GM12878 (cell line): ENCODE measurements at regions not wholly inside any gene's neighbourhood (a gene's known extent, or its start where the extent isn't known, plus 50 kb on each side); places are given as distances from the start of the nearest gene placed in this dataset.

Experiments
- ATAC-seq: fragments of 200-7000 bp; cut with Tn5 transposase; 3 replicates; pipeline ENCODE4 v1.9.1; 2020; ENCODE audit warnings: mild to moderate bottlenecking, moderate library complexity
- BruUV-seq: library from RNA; stranded (reverse); fragments of 400-500 nt; replicated peaks from 2 replicates; lab custom pipeline; 2021; lab: Mats Ljungman, UMichigan
- CTCF ChIA-PET: fragments of 300-600 bp; sonication (Branson Sonifier 250); formaldehyde crosslinking; extraction: SDS; loops from one replicate; lab custom pipeline; 2021; ENCODE audit warnings: inconsistent platforms; lab: Yijun Ruan, JAX
- POLR2A ChIA-PET: fragments of 350-600 bp; formaldehyde crosslinking; extraction: SDS; loops from one replicate; lab custom pipeline; 2021; ENCODE audit warnings: inconsistent platforms; lab: Charles Lee
- RAD21 ChIA-PET: fragments of 300-600 bp; sonication (Branson Sonifier 250); formaldehyde crosslinking; loops from one replicate; lab custom pipeline; 2023; ENCODE audit warnings: antibody characterized with exemption; ENCODE audit not compliant: unreplicated experiment; lab: Charles Lee
- SMC1A ChIA-PET: fragments of 300-600 bp; sonication (Branson Sonifier 250); formaldehyde crosslinking; loops from one replicate; lab custom pipeline; 2023; ENCODE audit not compliant: unreplicated experiment, uncharacterized antibody; lab: Charles Lee
- DNase-seq: peaks from one replicate; pipeline ENCODE4 v3.0.0-alpha.2; 2011; ENCODE audit warnings: low read depth, low spot score
- FAIRE-seq: peaks from 3 replicates; lab custom pipeline; 2011; peaks lifted over from hg19 to GRCh38; lab: Jason Lieb, UNC
- H2AFZ ChIP-seq: 2 replicates; pipeline ENCODE4 v1.6.0; 2011; ENCODE audit warnings: low read depth, low read length, control low read depth; ENCODE audit not compliant: control insufficient read depth
- H3K27ac ChIP-seq: 2 replicates; pipeline ENCODE4 v1.5.1; 2011; ENCODE audit warnings: control low read depth; ENCODE audit not compliant: control insufficient read depth, insufficient read depth
- H3K27me3 ChIP-seq, 2 experiments: replicated peaks in 1 of 2; 2 replicates each; pipeline versions ENCODE4 v1.6.0 to v1.6.1; 2011; ENCODE audit warnings: low read length in 1 of 2; ENCODE audit not compliant: control insufficient read depth in 2 of 2, insufficient read depth in 2 of 2
- H3K36me3 ChIP-seq, 2 experiments: 2 replicates each; pipeline ENCODE4 v1.5.1; 2011; ENCODE audit warnings: low read length in 1 of 2; ENCODE audit not compliant: control insufficient read depth in 2 of 2, insufficient read depth in 2 of 2
- H3K4me1 ChIP-seq: 2 replicates; pipeline ENCODE4 v1.6.1; 2011; ENCODE audit warnings: mild to moderate bottlenecking, low read length, moderate library complexity, mixed read lengths; ENCODE audit not compliant: control insufficient read depth, insufficient read depth
- H3K4me2 ChIP-seq: 2 replicates; pipeline ENCODE4 v1.6.0; 2011; ENCODE audit warnings: control low read depth; ENCODE audit not compliant: control insufficient read depth, insufficient read depth
- H3K4me3 ChIP-seq: fragments of 200-600 bp; sonication (generic); 2 replicates; pipeline ENCODE4 v1.5.1; 2016
- H3K79me2 ChIP-seq: 2 replicates; pipeline ENCODE4 v1.6.0; 2011; ENCODE audit warnings: low read length; ENCODE audit not compliant: control insufficient read depth, insufficient read depth
- H3K9ac ChIP-seq: 2 replicates; pipeline ENCODE4 v1.8.0; 2011; ENCODE audit warnings: low read length, control low read depth, mixed read lengths; ENCODE audit not compliant: control insufficient read depth, insufficient read depth
- H3K9me3 ChIP-seq: replicated peaks from 3 replicates; pipeline ENCODE4 v1.5.1; 2011; ENCODE audit warnings: mild to moderate bottlenecking, low read length; ENCODE audit not compliant: control insufficient read depth, insufficient read depth
- H4K20me1 ChIP-seq: 2 replicates; pipeline ENCODE4 v1.6.0; 2011; ENCODE audit not compliant: control insufficient read depth, insufficient read depth
- ATF7 ChIP-seq: fragments of 450-650 bp; IDR thresholded peaks from 2 replicates; pipeline ENCODE4 v1.6.1; 2016; ENCODE audit warnings: low read depth, mild to moderate bottlenecking
- IKZF2 ChIP-seq, 2 experiments: fragments of 450-650 bp; IDR thresholded peaks; 2 replicates each; pipeline ENCODE4 v1.6.1; 2017; ENCODE audit warnings: mild to moderate bottlenecking in 2 of 2, moderate library complexity in 2 of 2
- SMAD5 ChIP-seq: IDR thresholded peaks from 2 replicates; pipeline ENCODE4 v1.6.1; 2016; ENCODE audit warnings: antibody characterized with exemption, low read depth
- SRF ChIP-seq, 2 experiments: IDR thresholded peaks; 2 replicates each; pipeline ENCODE4 v1.6.1; 2011; ENCODE audit warnings: low read depth in 2 of 2, low read length in 2 of 2, mild to moderate bottlenecking in 1 of 2, moderate library complexity in 1 of 2
- WRNIP1 ChIP-seq: IDR thresholded peaks from 2 replicates; pipeline ENCODE4 v1.6.1; 2011; ENCODE audit warnings: low read depth, low read length, improper control_type of control experiment, borderline replicate concordance
- ZNF592 ChIP-seq: fragments of 450-650 bp; IDR thresholded peaks from 2 replicates; pipeline ENCODE4 v1.6.1; 2017; ENCODE audit warnings: mild to moderate bottlenecking, moderate library complexity
- WGBS: methylation state at CpG from one replicate; pipeline ENCODE4 v1.1.6; 2016; ENCODE audit warnings: low lambda C conversion rate; ENCODE audit not compliant: insufficient replicate concordance, insufficient coverage; ENCODE audit errors: missing lambda C conversion rate; 5-methylcytosine and 5-hydroxymethylcytosine counted together
- in situ Hi-C: fragments of 300-500 bp; cut with MboI; formaldehyde crosslinking; loops from 9 replicates; pipeline ENCODE4 v1.14.3; 2018; ENCODE audit warnings: mixed read lengths
- intact Hi-C: fragments of 100-400 bp; cut with micrococcal nuclease; formaldehyde crosslinking; loops from one replicate; pipeline ENCODE4 v1.14.2; 2022; ENCODE audit not compliant: unreplicated experiment
- TF ChIP-seq, protein P1 (sequence below): fragments of 450-650 bp; formaldehyde crosslinking; IDR thresholded peaks from 2 replicates; pipeline ENCODE4 v1.5.0; 2022; ENCODE audit warnings: mild to moderate bottlenecking, missing genetic modification characterization

DNA sequence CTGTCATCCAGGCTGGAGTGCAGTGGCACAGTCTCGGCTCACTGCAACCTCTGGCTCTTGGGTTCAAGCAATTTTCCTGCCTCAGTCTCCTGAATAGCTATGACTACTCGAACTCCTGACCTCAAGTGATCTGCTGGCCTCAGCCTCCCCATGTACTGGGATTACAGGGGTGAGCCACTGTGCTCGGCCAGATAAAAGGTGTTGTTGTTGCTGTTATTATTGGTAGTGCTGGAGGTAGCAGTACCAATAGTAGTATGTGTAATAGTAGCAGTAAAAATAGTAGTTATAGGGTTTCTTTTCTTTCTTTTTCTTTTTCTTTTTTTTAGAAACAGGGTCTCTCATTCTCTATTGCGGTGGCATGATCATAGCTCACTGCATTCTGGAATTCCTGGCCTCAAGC lies 592.1 kb downstream of the ARAP2 start:
- 18% methylated on average over 4 of the region's 4 CpGs for WGBS
- ATAC-seq (no peak; the same call in 2 of the 3 replicates), FAIRE-seq (no peak), DNase-seq (no peak)
- Histone ChIP-seq H3K9ac (no peak overlapping the region), H3K4me1 (no peaks in the 10 kb centered on the region), H3K4me2 (no peak overlapping the region), H3K27me3 (no peaks in the 10 kb centered on the region), H3K79me2 (no peaks in the 10 kb centered on the region), H3K27ac (no peak overlapping the region), H3K9me3 (no peaks in the 10 kb centered on the region), H3K36me3 (no peaks in the 10 kb centered on the region), H2AFZ (no peak overlapping the region), H4K20me1 (no peaks in the 10 kb centered on the region), H3K4me3 (no peak overlapping the region)
- RAD21 ChIA-PET, result no interaction called here
- no TSS peak for BruUV-seq
- intact Hi-C loops (no loop called here), in situ Hi-C loops (no loop called here)
- no peak for TF ChIP-seq ZNF592
- no peak for TF ChIP-seq WRNIP1
- no peak for TF ChIP-seq IKZF2 (IDR thresholded peaks at IDR 0.05)
- TF ChIP-seq ATF7, result no peak
- TF ChIP-seq, protein P1, sequence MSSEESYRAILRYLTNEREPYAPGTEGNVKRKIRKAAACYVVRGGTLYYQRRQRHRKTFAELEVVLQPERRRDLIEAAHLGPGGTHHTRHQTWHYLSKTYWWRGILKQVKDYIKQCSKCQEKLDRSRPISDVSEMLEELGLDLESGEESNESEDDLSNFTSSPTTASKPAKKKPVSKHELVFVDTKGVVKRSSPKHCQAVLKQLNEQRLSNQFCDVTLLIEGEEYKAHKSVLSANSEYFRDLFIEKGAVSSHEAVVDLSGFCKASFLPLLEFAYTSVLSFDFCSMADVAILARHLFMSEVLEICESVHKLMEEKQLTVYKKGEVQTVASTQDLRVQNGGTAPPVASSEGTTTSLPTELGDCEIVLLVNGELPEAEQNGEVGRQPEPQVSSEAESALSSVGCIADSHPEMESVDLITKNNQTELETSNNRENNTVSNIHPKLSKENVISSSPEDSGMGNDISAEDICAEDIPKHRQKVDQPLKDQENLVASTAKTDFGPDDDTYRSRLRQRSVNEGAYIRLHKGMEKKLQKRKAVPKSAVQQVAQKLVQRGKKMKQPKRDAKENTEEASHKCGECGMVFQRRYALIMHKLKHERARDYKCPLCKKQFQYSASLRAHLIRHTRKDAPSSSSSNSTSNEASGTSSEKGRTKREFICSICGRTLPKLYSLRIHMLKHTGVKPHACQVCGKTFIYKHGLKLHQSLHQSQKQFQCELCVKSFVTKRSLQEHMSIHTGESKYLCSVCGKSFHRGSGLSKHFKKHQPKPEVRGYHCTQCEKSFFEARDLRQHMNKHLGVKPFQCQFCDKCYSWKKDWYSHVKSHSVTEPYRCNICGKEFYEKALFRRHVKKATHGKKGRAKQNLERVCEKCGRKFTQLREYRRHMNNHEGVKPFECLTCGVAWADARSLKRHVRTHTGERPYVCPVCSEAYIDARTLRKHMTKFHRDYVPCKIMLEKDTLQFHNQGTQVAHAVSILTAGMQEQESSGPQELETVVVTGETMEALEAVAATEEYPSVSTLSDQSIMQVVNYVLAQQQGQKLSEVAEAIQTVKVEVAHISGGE (CRISPR knock-in tag), result no peak
- TF ChIP-seq SRF (IDR thresholded peaks at IDR 0.05; ENCODE audit: low read depth in 2 of 2, low read length in 2 of 2), result no peak
- TF ChIP-seq SMAD5, result no peak
- POLR2A ChIA-PET, result interaction anchor here (1.0 kb wide), 1 partner anchor 15 kb away, joined by 4 read pairs; no protein-coding TSS in a partner anchor
- SMC1A ChIA-PET, result interaction anchor here (0.7 to 1.8 kb wide), 5 partner anchors 13 to 127 kb away, joined by 3 to 6 read pairs (median 3); no protein-coding TSS in a partner anchor
- CTCF ChIA-PET, result no interaction called here
